Neural crest cell (in vitro differentiated cells): ENCODE measurements at regions not wholly inside any gene's neighbourhood (a gene's known extent, or its start where the extent isn't known, plus 50 kb on each side); places are given as distances from the start of the nearest gene placed in this dataset.
A peak's percentile ranks its signal among the peaks of the same experiment; 100 is the strongest.

Experiments used
- DNase-seq: peaks from one replicate; pipeline ENCODE4 v3.0.0; 2021; ENCODE audit warnings: low read depth, mixed read lengths, low spot score
- H3K27ac Mint-ChIP-seq: one replicate; pipeline ENCODE4 v1.8.0; 2021; ENCODE audit warnings: mild to moderate bottlenecking, mixed read lengths; ENCODE audit not compliant: unreplicated experiment
- H3K27me3 Mint-ChIP-seq: 2 replicates; pipeline ENCODE4 v1.8.0; 2021; ENCODE audit warnings: low read depth, mild to moderate bottlenecking, mixed read lengths
- H3K36me3 Mint-ChIP-seq: 2 replicates; pipeline ENCODE4 v1.8.0; 2021; ENCODE audit warnings: low read depth, mild to moderate bottlenecking, mixed read lengths
- H3K4me1 Mint-ChIP-seq: 2 replicates; pipeline ENCODE4 v1.8.0; 2021; ENCODE audit warnings: mixed read lengths
- H3K4me3 Mint-ChIP-seq: one replicate; pipeline ENCODE4 v1.8.0; 2021; ENCODE audit warnings: mild to moderate bottlenecking, mixed read lengths
- H3K9me3 Mint-ChIP-seq: 2 replicates; pipeline ENCODE4 v1.8.0; 2021; ENCODE audit warnings: mixed read lengths
- TF ChIP-seq, protein P1 (sequence below): fragments of 200-600 bp; sonication (generic); conservative IDR thresholded peaks from 2 replicates; pipeline ENCODE4 v1.5.0; 2021; ENCODE audit warnings: antibody characterized with exemption, mild to moderate bottlenecking

DNA sequence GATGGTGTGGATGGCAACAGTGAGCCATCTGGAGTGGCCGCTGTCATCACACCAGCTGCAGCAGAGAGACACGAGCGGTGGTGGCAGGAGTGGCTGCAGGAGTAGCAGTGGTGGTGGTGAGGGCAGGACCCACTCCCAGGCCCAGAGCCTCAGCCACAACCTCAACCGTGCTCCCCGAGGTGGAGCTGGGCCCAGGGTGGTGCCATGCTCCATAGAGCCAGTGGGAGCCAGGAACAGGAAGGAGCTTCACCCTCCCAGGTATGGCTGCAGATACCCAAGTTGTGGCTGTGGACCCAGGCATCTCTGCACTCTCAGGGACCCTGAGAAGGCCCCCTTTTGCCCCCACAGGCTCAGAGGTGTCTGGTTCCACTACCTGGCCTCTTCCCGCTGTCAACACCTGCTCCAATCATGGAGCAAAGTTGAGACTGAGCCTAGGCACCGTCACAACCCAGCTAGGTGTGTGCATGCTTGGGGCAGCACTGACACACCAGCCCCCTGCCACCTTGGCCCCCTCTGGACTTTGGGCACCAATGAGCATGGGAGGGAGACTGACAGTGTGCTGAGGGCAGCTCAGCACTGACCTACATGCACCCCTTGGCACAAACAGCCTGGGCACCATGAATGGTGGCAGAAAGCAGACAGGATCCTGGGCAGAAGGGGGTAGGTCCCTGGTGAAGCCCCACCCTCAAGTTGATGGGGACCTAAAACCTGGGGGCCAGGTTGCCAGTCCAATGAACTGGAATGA is 188.9 kb downstream of the NDUFA10 start:
- Mint-ChIP-seq H3K9me3 (no peaks in the 10 kb centered on the region), H3K4me3 (no peak overlapping the region), H3K27ac (no peak overlapping the region), H3K4me1 (peaks cover 17% of the 10 kb centered on the region), H3K36me3 (no peaks in the 10 kb centered on the region), H3K27me3 (no peaks in the 10 kb centered on the region)
- no peak for DNase-seq
- TF ChIP-seq, protein P1, sequence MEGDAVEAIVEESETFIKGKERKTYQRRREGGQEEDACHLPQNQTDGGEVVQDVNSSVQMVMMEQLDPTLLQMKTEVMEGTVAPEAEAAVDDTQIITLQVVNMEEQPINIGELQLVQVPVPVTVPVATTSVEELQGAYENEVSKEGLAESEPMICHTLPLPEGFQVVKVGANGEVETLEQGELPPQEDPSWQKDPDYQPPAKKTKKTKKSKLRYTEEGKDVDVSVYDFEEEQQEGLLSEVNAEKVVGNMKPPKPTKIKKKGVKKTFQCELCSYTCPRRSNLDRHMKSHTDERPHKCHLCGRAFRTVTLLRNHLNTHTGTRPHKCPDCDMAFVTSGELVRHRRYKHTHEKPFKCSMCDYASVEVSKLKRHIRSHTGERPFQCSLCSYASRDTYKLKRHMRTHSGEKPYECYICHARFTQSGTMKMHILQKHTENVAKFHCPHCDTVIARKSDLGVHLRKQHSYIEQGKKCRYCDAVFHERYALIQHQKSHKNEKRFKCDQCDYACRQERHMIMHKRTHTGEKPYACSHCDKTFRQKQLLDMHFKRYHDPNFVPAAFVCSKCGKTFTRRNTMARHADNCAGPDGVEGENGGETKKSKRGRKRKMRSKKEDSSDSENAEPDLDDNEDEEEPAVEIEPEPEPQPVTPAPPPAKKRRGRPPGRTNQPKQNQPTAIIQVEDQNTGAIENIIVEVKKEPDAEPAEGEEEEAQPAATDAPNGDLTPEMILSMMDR: no peak

DNA sequence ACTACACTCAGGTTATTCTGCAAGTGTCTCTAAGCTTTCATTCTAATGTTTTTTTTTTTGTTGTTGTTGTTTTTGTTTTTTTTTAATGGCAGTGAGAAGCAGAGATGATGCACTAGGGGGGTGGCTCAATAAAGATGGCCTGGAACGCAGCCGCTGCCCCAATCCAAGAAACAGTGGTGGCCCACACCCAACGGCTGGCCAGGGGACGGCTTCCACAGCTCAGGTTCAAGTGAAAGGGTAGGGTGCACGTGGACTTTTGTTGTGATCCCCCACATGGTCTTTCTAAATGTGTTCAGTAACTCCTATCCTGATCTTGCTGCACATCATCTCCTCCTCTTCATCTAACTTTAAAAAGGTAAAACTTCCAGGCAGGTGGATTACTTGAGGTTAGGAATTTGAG is 190.1 kb downstream of the NDUFA10 start:
- Mint-ChIP-seq H3K9me3 (no peaks in the 10 kb centered on the region), H3K27me3 (no peaks in the 10 kb centered on the region), H3K27ac (no peak overlapping the region), H3K36me3 (no peaks in the 10 kb centered on the region), H3K4me1 (peaks cover 26% of the 10 kb centered on the region), H3K4me3 (no peak overlapping the region)
- TF ChIP-seq, protein P1: no peak
- DNase-seq: no peak

DNA sequence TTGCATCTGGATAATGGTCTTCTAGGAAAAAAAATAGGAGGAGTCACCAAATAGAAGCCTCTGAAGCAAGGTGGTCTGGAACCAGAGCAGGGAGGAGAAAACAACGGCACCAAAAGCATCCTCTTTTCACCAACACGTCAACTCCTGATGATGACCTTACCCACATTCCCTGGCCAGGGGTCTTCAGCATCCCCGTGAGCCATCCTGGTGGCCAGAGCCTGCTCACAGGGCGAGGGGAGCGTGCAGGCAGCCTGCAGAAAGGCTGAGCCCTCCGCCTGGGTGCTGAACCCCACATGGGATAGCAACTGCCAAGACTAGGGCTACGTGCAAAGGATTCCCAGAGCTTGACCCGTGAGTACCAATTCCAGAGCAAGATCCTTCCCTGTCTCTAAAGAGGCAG is 191.0 kb downstream of the NDUFA10 start:
- DNase-seq: no peak
- TF ChIP-seq, protein P1: no peak
- no peak overlapping the region for H3K4me3 Mint-ChIP-seq
- H3K36me3 Mint-ChIP-seq: no peaks in the 10 kb centered on the region
- H3K27ac Mint-ChIP-seq: peak overlapping the region; percentile 12
- no peaks in the 10 kb centered on the region for H3K27me3 Mint-ChIP-seq
- peaks cover 30% of the 10 kb centered on the region for H3K4me1 Mint-ChIP-seq
- no peaks in the 10 kb centered on the region for H3K9me3 Mint-ChIP-seq

GRCh38 chr2:239833269-239834109 is 191.7 kb downstream of the NDUFA10 start:
- Mint-ChIP-seq H3K4me3 (no peak overlapping the region), H3K36me3 (no peaks in the 10 kb centered on the region), H3K4me1 (peaks cover 31% of the 10 kb centered on the region), H3K9me3 (no peaks in the 10 kb centered on the region), H3K27me3 (no peaks in the 10 kb centered on the region), H3K27ac (peak overlapping the region; percentile 12)
- TF ChIP-seq, protein P1: no peak
- DNase-seq: no peak

DNA sequence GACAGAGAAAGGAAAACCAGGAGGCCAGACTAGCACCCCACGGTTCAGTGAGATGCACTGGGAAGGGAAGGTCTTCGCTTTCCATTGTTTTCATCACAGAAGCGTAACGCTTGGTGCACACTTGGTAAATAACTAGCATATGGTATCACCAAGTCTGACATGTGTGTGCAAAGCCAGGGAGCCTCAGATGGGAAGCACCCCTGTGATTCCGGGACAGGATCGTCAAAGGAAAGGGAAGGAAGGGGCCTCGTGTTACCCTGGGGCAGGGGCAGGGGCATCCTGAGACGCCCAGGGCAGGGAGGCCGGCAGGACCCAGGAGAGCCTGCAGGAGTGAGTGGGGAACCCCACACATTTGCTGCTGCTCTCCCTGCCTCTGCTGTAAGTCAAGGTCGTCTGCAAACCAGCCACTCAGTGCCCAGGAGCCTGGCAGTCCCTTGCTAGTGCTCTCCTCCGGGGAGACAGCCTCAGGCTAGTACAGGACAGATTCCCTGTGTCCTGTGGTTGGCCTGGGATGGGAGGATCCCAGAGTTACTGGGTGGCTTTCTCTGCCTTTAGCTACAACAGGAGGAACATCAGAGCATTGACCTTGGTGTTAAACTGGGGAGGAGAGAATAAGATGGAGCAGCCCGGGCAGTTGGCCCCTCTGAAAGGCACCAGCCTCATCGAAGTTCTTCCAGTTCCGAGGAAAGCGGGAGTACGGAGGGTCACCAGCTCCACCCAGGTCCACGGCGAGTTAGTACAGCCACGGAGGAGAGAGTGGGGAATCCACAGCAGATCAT is 192.5 kb downstream of the NDUFA10 start:
- DNase-seq: no peak
- Mint-ChIP-seq H3K4me3 (no peak overlapping the region), H3K36me3 (no peaks in the 10 kb centered on the region), H3K27me3 (no peaks in the 10 kb centered on the region), H3K27ac (peak overlapping the region; percentile 92), H3K9me3 (no peaks in the 10 kb centered on the region), H3K4me1 (peaks cover 36% of the 10 kb centered on the region)
- TF ChIP-seq, protein P1: no peak
